ENCODE measurements at regions not wholly inside any gene's neighbourhood (a gene's known extent, or its start where the extent isn't known, plus 50 kb on each side); places are given as distances from the start of the nearest gene placed in this dataset.
"Not testable (repeated sequence)": the region's sequence is repeated elsewhere in the genome, so short reads cannot be mapped to it uniquely, and the experiment has no call there.

- no peak for DNase-seq (ENCODE audit: extremely low read depth, low read depth)
- no peak for TF ChIP-seq CTCF (IDR thresholded peaks at IDR 0.05; ENCODE audit: low read depth, low read length)
Observed at GRCh38 chr22:22369964-22370270, 125.3 kb downstream of the VPREB1 start.

GRCh38 chr22:22371031-22371541 is 126.5 kb downstream of the VPREB1 start:
- DNase-seq (ENCODE audit: extremely low read depth, low read depth), result no peak
- no peak for TF ChIP-seq CTCF (IDR thresholded peaks at IDR 0.05; ENCODE audit: low read depth, low read length)

DNA sequence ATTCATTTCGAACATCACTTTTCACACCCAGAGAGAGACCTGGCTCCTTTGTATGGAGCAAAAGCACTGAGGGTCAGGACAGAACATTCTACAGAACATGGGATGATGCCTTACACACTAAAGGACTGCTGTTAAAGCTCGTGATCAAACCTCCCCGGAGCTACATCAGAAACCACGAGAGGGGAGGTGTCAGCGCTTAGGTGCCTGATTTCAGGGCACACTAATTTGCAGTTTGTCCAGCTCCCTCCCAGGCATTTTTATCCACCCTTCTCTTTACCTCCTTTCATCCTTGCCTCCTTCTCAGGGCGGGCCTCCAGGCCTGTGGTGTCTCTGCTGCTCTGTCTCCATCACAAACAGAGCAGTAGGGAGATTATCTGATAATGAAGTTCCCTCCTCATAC is 127.5 kb downstream of the VPREB1 start:
- DNase-seq (ENCODE audit: extremely low read depth, low read depth), result no peak
- TF ChIP-seq CTCF (IDR thresholded peaks at IDR 0.05; ENCODE audit: low read depth, low read length), result no peak

DNA sequence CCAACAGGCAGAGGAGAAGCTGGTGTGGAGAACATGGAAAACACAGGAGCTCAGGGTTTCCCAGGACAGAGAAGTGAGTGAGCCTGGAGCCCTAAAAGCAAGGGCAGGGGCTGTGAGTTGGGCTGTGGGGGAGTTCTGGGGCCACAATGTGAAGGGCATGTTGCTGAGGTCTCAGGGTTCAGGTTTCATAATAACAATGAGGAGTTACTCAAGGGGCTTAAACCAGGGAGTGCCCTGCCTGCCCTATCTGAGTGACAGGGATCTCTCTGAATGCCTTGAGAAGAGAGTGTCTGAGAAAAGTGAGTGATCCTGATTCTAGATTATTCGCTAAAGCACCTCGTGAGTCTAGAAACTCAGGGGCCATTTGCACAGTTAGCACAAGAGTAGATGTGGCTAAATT is 129.6 kb downstream of the VPREB1 start:
- no peak for TF ChIP-seq CTCF (IDR thresholded peaks at IDR 0.05; ENCODE audit: low read depth, low read length)
- no peak for DNase-seq (ENCODE audit: extremely low read depth, low read depth)

DNA sequence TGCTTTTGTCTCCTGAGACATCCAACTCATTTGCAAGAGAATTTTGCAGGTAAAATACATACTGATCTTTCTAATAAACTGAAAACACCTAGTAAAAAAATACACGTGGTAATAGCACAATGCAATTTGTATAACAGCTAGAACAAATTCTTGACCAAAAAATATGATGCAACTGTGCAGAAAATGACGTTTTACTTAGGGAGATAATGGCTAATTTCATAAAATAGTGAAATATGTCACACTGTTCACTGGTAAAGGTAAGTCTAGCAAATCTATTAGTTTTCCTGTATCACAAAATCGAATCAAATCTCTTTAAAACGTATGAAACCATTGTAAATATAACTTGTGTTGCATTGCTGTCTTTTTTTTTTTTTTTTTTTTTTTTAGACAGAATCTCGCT is 130.0 kb downstream of the VPREB1 start:
- no peak for DNase-seq (ENCODE audit: extremely low read depth, low read depth)
- no peak for TF ChIP-seq CTCF (IDR thresholded peaks at IDR 0.05; ENCODE audit: low read depth, low read length)

DNA sequence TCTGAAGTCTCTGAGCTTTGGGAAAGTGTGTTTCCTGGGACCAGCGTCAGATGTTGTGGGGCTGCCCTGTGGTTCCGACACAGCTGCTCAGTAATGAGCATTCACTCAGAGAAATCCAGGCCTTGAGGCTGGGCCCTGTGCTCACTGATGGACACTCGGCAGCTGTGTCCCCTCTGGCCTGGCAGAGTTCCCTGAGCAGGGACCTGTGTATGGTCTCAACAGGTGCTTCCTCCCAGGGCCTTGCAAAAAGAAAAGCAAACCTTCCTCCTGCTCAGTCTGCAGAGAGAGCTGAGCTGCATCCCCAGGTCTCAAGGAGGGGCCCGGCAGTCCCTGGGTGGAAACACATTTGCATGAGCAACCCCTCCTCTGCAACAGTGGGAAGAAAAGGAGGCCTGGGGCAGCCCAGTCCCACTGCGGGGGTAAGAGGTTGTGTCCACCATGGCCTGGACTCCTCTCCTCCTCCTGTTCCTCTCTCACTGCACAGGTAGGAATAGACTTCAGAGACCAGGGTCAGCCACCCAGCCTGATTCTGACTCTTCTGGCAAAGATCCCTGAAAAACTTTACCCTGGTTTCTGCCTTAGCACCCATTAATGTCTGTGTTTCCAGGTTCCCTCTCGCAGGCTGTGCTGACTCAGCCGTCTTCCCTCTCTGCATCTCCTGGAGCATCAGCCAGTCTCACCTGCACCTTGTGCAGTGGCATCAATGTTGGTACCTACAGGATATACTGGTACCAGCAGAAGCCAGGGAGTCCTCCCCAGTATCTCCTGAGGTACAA is 131.2 kb downstream of the VPREB1 start:
- no peak for DNase-seq (ENCODE audit: extremely low read depth, low read depth)
- no peak for TF ChIP-seq CTCF (IDR thresholded peaks at IDR 0.05; ENCODE audit: low read depth, low read length)

DNA sequence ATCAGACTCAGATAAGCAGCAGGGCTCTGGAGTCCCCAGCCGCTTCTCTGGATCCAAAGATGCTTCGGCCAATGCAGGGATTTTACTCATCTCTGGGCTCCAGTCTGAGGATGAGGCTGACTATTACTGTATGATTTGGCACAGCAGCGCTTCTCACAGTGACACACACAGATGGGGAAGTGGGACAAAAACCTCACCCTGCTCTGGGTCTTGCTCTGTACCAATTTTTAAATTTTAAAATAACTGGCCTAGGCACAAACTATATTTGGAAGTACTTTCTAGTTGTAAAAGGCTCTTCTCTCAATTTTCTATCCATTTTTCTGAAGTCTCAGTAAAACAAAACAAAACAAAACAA is 131.7 kb downstream of the VPREB1 start:
- DNase-seq (ENCODE audit: extremely low read depth, low read depth), result no peak
- no peak for TF ChIP-seq CTCF (IDR thresholded peaks at IDR 0.05; ENCODE audit: low read depth, low read length)

GRCh38 chr22:22376884-22377283 is 131.7 kb downstream of the ZNF280B start:
- DNase-seq (ENCODE audit: extremely low read depth, low read depth), result not testable (repeated sequence)

Measured in AG09319 (cell line).